ENCODE measurements at regions not wholly inside any gene's neighbourhood (a gene's known extent, or its start where the extent isn't known, plus 50 kb on each side); places are given as distances from the start of the nearest gene placed in this dataset.

GRCh38 chr7:136067277-136067676 is 90.1 kb upstream of the MTPN start:
- Histone ChIP-seq H3K9me3 (ENCODE audit: control insufficient read depth, insufficient read depth, low read length) (no peaks in the 10 kb centered on the region), H3K27ac (ENCODE audit: low read length) (no peak overlapping the region), H3K36me3 (ENCODE audit: control insufficient read depth, insufficient read depth, low read length) (no peaks in the 10 kb centered on the region), H3K27me3 (ENCODE audit: control insufficient read depth, insufficient read depth, low read length) (no peaks in the 10 kb centered on the region), H3K4me1 (ENCODE audit: control insufficient read depth, insufficient read depth, low read length) (no peaks in the 10 kb centered on the region), H3K4me3 (ENCODE audit: low read length) (no peak overlapping the region)
- DNase-seq (no peak), ATAC-seq (no peak)
- Mint-ChIP-seq H3K27me3 (ENCODE audit: low read depth in 2 of 2) (no peaks in the 10 kb centered on the region), H3K36me3 (no peaks in the 10 kb centered on the region), H3K4me1 (no peaks in the 10 kb centered on the region), H3K4me3 (no peak overlapping the region), H3K27ac (no peak overlapping the region), H3K9me3 (no peaks in the 10 kb centered on the region)
- WGBS (ENCODE audit: insufficient coverage): 93% methylated on average over 1 of the region's 1 CpG
- TF ChIP-seq, protein P1, sequence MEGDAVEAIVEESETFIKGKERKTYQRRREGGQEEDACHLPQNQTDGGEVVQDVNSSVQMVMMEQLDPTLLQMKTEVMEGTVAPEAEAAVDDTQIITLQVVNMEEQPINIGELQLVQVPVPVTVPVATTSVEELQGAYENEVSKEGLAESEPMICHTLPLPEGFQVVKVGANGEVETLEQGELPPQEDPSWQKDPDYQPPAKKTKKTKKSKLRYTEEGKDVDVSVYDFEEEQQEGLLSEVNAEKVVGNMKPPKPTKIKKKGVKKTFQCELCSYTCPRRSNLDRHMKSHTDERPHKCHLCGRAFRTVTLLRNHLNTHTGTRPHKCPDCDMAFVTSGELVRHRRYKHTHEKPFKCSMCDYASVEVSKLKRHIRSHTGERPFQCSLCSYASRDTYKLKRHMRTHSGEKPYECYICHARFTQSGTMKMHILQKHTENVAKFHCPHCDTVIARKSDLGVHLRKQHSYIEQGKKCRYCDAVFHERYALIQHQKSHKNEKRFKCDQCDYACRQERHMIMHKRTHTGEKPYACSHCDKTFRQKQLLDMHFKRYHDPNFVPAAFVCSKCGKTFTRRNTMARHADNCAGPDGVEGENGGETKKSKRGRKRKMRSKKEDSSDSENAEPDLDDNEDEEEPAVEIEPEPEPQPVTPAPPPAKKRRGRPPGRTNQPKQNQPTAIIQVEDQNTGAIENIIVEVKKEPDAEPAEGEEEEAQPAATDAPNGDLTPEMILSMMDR (IDR thresholded peaks at IDR 0.05): no peak
- intact Hi-C loops (cut with micrococcal nuclease): no loop called here

DNA sequence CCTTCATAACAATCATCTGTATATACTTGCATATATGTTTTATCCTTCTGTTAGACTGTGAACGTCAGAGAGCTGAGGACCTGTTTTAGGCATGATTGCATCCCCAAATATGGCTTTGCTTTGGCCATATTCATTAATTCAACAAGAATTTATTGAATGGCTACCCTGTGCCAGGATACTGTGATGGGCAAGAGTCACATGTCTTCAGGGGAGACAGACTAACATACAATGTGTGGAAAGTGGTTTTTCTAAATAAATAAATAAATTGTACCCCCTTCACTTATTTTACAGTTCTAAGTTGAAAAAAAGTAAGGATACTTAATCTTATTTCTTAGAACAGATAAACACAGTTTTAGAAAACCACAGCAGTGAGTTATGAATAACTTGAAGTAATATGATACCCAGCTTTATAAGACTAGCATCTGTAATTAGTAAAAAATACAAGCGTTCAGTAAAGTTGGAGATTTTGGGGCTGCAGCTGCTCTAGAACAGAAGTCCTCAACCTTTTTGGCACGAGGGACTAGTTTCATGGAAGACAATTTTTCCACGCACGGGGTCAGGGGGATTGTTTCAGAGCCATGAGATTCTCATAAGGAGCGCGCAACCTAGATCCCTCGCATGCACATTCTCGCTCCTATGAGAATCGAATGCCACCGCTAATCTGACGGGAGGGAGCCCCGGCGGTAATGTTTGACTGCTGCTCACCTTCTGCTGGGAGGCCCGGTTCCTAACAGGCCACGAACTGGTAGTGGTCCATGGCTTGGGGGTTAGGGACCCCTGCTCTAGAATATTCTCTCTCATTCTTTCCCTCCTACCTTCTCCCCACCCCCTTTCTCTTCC is 89.4 kb upstream of the MTPN start:
- DNase-seq (no peak), ATAC-seq (no peak)
- Histone ChIP-seq H3K36me3 (ENCODE audit: control insufficient read depth, insufficient read depth, low read length) (no peaks in the 10 kb centered on the region), H3K4me3 (ENCODE audit: low read length) (no peak overlapping the region), H3K9me3 (ENCODE audit: control insufficient read depth, insufficient read depth, low read length) (no peaks in the 10 kb centered on the region), H3K27ac (ENCODE audit: low read length) (no peak overlapping the region), H3K27me3 (ENCODE audit: control insufficient read depth, insufficient read depth, low read length) (no peaks in the 10 kb centered on the region), H3K4me1 (ENCODE audit: control insufficient read depth, insufficient read depth, low read length) (no peaks in the 10 kb centered on the region)
- 95% methylated on average over 16 of the region's 16 CpGs for WGBS (ENCODE audit: insufficient coverage)
- Mint-ChIP-seq H3K4me1 (no peaks in the 10 kb centered on the region), H3K27ac (no peak overlapping the region), H3K4me3 (no peak overlapping the region), H3K27me3 (ENCODE audit: low read depth in 2 of 2) (no peaks in the 10 kb centered on the region), H3K9me3 (no peaks in the 10 kb centered on the region), H3K36me3 (no peaks in the 10 kb centered on the region)
- intact Hi-C loops (cut with micrococcal nuclease): no loop called here
- TF ChIP-seq, protein P1 (IDR thresholded peaks at IDR 0.05): no peak

DNA sequence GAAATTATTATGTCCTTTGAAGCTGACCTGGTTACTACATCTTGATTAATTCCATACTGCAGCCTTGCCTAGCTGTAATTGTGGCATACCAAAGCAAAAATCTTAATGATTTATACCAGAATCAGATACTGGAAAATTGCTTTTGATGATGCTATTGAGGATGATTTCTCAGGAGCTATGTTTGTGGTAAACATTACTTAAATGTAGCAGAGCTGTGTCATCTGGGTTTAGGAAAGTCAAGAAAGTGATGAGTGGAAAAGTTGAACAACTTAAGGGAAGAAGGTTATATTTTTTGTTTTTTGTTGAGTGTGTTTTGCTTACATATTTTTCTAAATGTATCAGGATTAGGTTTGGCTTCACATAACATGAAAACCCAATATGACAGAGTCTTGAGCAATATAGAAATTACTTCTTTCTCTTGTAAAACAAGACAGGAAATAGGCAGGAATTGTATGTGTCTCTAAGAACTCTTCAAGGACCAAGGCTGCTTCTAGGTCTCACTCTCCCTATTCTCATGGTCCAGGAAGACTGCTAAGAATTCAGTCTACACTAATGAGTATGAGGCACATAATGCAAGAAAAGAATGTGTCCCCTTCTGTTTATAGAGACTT is 87.6 kb upstream of the MTPN start:
- DNase-seq: no peak
- Histone ChIP-seq H3K27me3 (ENCODE audit: control insufficient read depth, insufficient read depth, low read length) (no peaks in the 10 kb centered on the region), H3K27ac (ENCODE audit: low read length) (no peak overlapping the region), H3K9me3 (ENCODE audit: control insufficient read depth, insufficient read depth, low read length) (no peaks in the 10 kb centered on the region), H3K4me1 (ENCODE audit: control insufficient read depth, insufficient read depth, low read length) (no peaks in the 10 kb centered on the region), H3K4me3 (ENCODE audit: low read length) (no peak overlapping the region), H3K36me3 (ENCODE audit: control insufficient read depth, insufficient read depth, low read length) (no peaks in the 10 kb centered on the region)
- TF ChIP-seq, protein P1 (IDR thresholded peaks at IDR 0.05): no peak
- Mint-ChIP-seq H3K27ac (no peak overlapping the region), H3K4me1 (no peaks in the 10 kb centered on the region), H3K27me3 (ENCODE audit: low read depth in 2 of 2) (no peaks in the 10 kb centered on the region), H3K9me3 (no peaks in the 10 kb centered on the region), H3K36me3 (no peaks in the 10 kb centered on the region), H3K4me3 (no peak overlapping the region)
- no peak for ATAC-seq
- intact Hi-C loops (cut with micrococcal nuclease): no loop called here

All from natural killer cell (primary cell).